Activated T-helper 1 cell treated with Interleukin-2 at 50 U/mL for 16 hours (primary cell): ENCODE measurements at regions not wholly inside any gene's neighbourhood (a gene's known extent, or its start where the extent isn't known, plus 50 kb on each side); places are given as distances from the start of the nearest gene placed in this dataset.

ENCODE experiments used
- DNase-seq: peaks from one replicate; pipeline ENCODE4 v3.0.0-alpha.2; 2020; ENCODE audit warnings: low read depth

DNA sequence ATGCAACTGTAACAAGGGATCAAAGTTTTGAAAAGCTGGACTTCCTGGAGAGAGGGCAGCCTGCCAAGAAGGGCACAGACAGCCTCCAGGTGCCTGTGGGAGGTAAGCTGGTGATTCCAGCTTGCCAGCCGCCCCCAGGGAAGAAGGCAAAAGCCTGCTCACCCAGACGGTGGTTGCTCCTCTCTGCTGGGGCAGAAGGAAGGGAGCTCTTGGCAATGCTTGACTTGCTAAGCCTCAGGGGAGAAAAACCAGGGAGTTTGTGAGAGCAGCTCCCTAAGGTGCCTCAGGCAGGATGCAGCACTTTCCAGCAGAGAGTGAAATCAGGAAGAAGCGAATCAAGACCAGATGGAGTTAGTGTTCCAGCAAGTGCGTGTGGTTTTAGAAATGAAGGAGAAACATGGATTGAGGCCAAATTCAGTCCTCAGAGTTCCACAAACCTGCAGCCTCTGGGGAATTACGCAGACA, 553.6 kb downstream of the BUD13 start:
- DNase-seq, result no peak

DNA sequence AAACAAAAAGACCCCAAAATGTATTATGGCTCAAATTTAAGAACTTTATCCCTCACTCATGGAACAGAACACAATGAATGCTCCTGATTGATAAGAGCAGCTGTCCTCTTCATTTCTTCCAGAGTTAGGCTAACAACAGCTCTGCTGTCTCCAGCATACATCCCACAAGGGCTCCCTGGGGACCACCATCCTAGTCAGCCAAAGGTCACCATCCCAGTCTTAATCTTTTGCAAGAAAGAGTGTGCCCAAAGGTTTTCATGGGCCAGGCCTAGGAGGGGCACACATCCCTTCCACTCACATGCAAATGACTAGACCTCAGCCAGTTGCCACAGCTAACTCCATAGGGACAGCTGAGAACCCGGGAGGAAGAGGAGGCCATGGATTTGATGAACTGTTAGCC, 555.3 kb downstream of the BUD13 start:
- DNase-seq, result no peak

DNA sequence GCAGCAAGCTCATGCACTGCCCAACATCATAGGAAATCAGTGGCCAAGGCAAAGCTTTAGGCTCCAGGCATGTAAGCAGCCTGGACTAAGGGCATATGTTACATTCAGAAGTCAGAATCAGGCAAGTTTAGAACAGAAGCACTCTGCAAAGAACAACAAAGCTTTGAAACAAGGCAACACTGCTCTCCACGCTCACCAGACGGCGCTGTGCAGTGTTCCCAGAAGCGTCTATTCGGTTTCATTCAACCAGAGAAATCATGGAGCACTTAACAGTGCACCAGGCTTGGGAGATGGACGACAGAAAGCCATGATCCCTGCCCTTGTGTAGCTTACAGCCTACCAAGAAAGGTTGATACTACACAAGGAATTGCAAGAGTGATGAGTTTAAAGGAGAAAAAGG, 555.8 kb downstream of the BUD13 start:
- no peak for DNase-seq

DNA sequence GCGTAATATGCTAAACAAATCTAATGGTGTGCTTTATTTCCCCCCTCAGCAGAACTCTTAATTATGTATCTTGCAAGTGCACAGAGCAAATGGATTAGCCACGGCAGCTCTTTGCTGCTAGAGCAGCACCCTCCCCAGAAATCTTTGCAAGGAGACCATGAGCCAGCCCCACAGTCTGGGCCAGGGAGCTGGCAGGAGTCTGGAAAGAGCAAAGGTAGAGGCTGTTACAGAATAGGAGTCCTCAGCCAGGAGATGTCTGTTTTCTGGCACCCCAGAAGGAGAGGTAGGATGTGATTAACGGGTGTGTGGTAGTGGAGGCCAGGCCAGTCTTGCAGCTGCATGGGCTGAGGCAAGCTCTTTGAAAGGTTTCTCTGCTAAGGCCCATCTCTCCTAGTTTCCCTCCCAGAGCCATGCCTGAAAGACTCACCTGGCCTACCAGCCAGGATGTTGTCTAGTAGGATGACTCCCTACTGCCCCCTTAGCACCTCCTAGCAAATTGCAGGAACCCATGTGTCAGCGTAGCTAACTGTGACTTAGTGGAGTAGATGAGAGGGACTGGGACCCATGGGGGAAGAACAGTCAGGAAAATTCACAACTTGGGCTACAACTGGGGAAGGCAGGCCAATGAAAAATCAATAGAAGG, 557.2 kb downstream of the BUD13 start:
- no peak for DNase-seq

DNA sequence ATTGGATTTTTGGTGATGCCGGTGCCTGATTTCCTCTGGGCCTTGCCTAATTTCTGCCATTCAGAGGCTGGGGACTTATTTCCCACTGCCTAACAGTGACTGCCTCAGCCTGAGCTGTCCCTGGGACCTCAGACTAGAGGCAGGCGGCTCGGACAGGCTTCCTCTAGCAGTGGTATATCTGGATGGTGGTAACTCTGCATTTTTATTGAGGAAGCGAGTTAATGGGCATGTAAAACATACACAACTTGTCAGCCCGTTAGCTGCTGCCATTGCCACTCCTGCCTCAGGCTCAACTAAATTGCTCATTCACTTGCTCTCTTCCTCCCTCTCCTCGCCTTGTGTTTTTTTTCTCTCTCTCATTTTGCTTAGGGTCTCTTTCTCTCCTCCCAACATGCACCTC, 561.6 kb downstream of the BUD13 start:
- DNase-seq, result no peak

DNA sequence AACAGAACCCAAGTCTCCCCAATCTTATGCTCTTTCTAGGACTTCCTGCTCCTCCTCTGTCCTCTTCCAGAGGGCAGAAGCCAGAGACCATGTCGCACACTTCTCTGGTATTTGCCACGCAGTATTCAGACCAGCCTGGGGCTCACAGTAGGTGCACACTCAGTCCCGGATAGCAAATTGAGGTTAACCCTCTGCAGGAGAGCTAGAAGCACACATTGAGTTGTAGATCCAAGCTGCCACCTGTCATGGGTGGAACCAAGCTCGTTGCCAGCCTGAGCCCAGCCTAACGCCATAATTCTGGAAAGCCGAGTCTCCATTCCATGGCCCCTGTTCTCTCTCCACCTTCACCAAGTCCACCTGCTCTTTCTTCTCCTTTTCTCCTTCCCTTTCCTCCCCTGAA, 562.1 kb downstream of the BUD13 start:
- no peak for DNase-seq

DNA sequence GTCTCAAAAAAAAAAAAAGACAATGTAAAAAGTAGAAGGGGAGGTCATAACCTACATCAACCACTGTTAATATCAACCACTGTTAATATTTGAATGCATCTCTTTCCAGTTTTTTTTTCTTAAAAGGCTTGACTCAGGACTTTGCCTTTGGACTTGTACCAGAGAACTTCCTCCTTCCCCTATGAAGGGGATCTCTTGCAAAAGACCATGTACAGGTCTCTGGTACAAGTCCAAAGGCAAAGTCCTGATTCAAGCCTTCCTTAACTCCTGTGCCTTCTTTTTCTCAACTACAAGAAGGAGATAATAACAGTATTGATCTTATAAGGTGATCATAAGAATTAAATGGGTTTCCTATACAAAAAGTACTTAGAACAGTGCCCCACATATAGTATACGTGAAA, 563.5 kb downstream of the BUD13 start:
- no peak for DNase-seq

DNA sequence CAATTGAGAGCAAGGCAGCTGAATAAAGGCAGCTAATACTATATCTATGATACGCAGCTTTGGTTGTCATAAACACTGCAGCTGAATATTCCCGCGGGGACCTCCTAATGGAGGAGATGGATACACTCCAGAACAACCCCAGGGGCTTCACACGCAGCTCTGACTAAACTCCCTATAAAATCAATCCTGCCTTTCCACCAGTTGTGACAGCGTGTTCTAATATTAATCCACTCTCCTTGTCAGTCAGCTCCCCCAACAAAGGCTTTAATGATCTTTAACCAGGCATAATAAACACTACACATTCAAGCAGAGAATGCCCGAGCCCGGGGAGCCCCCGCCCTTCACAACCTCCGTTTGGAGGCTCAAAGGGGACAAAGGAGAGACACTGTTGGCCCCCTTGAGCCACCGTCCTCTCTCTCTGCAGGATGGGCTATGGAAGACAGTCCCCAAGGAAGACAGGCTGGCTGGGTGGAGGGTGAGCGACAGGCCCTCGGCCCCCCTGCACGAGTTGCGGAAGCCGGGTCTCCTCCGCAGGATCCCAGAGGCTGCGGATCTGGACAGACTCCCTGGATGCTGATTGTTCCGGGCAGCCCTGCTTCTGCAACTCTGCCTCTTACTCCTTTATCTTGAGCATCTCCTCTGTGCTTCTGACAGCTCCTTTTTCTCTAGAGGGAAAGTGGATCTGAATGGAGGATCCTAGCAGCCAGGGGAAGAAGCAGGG, 565.2 kb downstream of the BUD13 start:
- DNase-seq, result no peak

DNA sequence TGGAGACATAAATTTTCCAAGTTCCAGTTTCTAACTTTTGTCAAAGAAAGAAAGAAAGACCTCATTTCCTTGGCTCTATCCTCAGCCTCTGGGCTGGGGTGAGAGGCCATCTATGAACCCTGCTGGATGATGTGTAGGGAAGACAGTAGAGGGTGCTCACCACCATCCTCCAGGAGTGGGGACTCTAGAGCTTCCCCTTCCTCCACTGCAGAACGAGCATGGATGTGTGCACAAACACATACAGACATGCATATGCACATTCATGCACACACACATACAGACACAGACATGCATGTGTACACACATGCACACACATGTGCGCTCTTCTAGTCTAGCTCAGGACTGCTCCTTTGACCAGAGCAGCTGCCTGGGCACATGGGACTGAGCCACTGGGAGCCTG, 565.8 kb downstream of the BUD13 start:
- no peak for DNase-seq

DNA sequence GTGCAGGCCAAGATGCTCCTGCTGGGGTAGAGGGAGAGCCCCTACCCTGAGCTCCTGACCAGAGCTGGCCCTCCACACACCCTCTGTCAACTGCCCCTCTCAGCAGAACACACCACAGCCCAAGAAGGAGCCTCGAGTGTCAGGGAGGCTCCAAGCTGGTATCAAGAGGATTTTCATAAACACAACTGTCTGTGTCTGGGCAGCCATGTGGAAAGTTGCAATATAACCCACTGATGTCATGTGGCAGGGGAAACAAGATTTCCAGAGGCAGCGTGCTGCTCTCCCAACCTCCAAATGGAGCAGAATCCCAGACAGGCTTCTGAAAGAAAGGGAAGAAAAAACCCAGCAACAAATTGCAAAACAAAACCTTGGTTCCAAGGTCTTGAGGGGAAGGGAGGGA, 569.9 kb downstream of the BUD13 start:
- no peak for DNase-seq

DNA sequence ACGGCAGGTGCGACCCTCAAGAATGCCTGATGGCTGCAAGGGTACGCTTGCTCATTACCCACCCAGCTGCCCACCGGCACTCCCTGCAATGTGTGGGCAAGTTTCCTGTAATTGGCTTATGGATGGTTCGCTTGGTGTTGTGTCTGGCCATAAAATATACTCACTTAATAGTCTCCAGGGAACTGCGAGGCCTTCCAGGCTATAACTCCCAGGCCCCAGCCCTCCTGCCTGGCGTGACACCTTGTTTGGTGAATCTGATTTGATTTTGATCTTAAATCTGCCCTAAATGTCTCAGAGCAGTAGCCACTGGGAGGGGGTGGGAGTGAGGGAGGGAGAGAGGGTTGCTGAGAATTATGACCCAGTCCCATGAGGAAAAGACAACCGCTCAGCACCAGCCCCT, 572.2 kb downstream of the BUD13 start:
- no peak for DNase-seq

DNA sequence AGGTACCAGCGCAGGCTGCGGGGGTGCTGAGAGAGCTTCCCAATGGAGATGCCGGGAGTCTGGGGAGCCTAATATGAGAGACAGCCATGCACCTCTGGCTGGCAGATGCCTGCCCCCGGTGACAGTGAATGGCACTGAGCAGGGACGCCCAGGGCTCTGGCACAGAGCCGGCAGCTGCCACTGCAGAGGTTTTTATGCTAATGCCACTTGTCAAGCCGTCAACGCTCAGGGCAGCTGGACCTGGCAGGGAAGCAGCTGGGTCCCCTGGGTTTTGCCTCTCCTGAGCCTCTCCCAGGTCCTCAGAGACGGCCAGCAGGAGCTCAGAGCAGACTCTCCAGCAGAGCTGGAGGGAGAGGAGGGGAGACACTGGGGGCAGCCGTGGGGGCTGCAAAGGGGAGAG, 573.6 kb downstream of the BUD13 start:
- no peak for DNase-seq

DNA sequence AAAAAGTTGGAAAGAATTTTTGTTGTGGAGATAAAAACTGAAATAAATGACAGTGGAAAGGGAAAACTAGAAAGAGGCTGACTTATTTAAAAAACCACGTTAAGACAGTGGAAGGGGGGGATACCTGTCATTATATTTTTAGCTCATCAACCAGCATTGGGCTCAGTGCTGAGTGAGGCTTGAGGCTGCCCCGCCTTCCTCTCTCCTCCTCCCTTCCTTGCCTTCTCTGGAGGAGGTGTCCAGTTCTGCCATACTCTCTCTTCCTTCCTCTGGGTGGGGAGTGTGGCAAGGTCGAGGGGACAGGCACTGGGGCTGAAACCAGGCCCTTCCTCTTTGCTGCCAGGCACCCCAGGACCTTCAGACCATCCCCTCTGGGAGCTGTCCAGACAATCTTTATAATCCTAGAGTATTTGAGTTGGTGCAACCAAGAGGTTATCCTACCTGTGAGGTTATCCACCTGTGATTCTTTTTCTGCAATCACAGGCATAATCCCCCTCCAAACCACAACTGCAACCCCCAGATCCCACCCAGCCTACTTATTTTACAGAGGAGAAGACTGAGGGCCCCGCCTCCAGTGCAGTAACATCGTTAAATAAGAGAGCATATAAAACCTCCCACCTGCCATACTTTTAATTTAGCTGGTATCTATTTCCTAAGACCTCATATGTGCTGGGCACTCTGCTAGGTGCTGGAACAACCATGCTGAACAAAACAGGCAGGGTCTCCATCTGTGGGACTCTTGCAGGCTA, 578.5 kb downstream of the BUD13 start:
- DNase-seq, result no peak

DNA sequence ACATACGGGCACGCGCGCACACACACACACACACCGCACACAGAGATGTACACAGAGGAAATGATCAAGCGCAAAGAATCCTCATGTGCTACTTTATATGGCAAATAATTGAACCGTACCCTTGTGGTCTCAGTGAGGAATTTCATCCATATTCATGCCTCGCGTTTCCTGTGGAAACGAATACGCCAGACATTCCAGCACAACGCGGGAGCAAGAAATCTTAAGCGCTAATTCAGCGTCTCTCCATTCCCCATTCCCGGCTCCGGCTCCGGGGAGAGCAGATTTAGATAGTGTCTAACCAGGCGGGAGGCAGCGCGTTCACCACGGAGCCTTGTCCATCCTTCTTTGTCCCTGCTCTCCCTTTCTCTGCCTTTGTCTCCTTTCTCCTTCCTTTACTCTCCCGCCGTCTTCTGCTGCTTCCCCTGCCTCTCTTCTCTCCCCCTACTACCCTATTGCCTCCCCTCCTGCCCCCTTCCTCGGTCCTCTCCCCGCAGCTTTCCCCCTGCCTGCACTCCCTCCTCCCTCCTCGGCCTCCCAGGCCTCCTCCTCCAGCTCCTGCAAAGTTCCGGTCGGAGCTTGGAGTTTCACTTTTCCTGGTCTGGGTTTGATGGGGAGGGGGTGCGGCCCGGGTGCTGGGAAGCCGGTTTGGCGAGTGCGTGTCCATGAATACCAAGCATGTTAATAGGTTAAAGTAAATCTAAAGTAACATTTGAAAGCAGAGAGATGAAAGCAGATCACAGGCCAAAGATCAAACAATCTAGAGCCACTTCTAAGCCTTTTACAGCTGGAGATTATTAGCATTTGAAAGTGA, 579.3 kb downstream of the BUD13 start:
- no peak for DNase-seq

DNA sequence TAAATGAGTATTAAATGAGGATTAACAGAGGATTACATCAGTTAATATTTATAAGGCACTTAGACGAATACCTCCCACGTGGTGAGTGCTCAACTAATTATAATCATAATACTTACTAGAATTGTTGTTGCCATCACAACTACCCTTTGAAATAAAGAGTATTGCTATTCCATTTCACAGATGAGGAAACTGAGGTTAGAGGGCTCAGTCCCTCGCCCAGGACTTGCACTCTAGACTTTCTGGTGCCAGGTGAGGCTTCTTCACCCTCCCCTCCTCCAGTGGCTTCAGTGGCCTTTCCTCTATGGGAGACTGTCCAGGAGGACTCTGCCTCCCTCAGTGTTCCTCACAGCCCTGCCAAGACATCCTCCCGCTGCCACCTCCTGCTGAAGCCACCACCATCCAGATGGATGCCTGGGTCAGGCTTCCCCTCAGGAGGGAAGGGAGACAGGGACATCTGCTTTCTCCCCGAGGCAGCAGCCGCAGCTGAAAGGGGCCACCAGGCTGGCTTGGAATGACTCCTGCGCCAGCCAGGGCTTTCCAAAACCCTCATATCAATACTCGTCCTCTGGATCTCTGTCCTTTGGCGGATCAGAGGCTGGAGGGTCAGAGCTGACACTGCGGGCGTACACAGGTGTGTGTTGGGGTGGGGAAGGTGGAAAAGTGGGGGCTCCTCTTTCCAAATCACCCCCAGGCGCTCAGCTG, 580.1 kb downstream of the BUD13 start:
- DNase-seq, result no peak

DNA sequence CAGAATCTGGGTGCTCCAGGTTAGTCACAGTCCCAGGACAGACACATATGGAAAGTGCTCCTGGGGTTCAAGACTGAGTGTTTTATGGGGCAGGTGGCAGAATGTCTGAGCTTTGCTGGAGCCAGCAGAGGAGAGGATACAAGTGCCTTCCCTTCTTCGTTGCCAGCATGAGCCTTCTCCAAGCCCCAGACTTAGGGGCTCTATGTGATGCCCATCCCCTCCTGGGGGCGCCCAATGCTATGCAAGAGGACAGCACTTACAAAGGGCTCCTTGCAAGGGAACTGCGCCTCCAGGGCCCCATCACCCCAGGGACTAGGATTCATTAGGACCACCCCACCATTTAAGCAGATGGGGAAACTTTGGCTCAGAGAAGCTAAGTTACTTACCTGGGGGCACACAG, 581.9 kb downstream of the BUD13 start:
- DNase-seq, result no peak

DNA sequence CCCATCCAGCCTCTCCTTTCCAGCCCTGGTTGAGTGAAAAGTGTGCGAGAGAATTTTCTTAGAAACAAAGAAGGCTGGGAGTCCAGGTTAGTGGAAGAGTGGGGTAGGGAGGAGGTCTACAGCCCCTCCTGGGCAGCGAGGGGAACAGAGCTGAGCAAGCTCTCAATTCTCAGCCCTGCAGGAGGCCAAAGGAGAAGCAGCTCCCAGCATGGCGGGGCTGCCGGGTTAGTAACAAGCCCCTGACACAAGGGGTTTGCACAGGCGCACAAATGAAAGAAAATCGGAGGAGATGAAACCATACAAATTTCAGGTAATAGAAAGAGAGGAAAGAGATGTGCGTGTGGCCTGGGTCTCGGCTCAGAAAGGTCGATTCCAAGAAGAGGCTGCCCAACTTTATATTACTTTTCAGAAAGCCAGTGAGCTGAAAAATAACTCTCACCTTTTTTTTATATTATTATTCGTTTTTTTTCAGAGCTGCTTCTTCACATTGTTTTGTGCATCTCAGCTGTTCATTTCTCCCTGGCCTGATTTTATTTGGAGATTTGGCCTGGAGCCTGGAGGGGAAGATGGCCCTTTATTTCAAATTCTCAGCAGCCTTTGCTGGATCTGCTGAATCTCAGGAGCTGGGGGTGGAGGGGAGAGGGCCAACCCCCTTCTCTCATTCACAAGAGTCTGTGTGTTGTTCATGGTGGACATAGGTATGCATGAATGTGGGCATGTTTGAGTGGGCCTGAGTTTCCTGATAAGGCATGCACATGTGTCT, 583.2 kb downstream of the BUD13 start:
- no peak for DNase-seq

DNA sequence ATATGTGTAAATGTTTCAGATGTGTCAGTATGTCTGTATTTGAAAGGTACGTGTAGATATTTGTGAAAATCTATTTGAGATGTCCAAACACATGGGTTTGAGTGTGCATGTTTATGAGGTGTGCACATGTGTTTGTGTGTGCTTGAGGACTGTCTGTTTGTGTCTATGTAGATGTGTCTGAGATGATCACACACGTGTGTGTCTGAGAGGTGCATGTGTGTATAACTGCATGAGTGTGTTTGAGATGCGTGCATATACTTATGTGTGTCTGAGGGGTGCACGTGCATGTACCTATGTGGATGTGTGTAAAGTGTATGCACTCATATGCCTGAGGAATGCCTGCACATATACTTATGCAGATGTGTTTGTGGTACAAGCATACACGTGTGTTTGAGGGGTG, 584.4 kb downstream of the BUD13 start:
- no peak for DNase-seq

DNA sequence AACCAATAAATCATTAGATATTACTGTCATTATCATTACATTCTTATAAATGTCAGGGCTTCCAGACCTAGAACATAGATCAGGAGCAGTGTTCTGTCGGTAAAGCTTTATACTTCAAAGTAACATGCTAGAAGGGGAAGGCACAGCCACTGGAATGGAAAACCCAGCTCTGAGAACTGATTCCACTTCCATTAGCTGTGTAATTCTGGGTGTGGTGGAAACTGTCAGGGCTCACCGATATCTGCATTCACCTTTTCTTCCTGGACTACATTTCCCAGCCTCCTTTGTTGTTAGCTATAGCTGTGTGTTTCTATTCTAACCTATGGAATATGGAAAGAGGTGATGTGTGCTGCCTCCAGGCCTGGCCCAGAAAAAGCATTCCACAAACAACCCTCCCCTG, 585.8 kb downstream of the BUD13 start:
- no peak for DNase-seq

DNA sequence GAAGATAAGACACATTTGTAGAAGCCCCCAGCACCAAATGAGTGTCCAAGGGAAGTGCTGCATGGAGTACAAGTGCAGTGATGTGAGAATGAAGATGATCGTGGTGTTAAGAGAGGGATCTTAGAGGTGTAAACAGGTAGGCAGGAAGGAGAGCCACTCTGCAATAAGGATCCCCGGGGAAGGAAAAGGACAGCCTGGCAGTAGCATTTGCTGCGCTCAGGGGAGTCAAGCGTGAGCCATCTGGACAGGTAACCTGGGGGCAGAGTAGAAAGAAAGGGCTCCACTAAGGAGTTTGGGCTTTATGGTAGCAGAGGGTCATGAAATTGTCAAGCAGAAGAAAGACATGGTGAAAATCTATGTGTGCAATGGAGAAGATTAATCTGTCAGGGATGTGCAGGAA, 587.2 kb downstream of the BUD13 start:
- DNase-seq, result no peak

DNA sequence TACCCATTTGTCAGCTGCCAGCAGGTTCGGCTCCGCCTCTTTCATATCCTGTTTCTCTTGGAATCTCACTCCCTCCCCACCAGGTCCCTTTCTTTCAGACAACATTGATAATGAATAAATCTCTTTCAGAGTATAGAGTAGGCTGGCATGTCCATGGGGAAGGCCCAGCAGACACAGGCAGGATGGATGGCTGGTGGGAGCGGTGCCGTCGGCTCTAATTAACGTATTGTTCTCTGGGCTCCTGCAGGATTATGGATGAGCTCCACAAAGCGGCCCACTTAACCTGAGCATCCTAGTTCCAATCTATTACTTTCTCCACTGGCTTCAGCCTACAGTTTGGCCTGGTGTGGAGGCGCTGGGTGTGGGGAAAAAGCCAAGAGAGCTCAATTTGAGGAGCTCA, 588.0 kb downstream of the BUD13 start:
- no peak for DNase-seq
